A673 (cell line): ENCODE measurements at regions not wholly inside any gene's neighbourhood (a gene's known extent, or its start where the extent isn't known, plus 50 kb on each side); places are given as distances from the start of the nearest gene placed in this dataset.
A peak's percentile ranks its signal among the peaks of the same experiment; 100 is the strongest.

Experiments
- BruUV-seq: library from RNA; stranded (reverse); fragments of 400-500 nt; replicated peaks from 2 replicates; lab custom pipeline; 2021; lab: Mats Ljungman, UMichigan
- CTCF ChIA-PET: fragments of 300-600 bp; sonication (Branson Sonifier 250); formaldehyde crosslinking; loops from one replicate; lab custom pipeline; 2022; ENCODE audit warnings: antibody characterized with exemption; lab: Charles Lee
- POLR2A ChIA-PET: fragments of 300-600 bp; sonication (Branson Sonifier 250); formaldehyde crosslinking; loops from one replicate; lab custom pipeline; 2022; ENCODE audit warnings: antibody characterized with exemption; ENCODE audit not compliant: low non-redundant PET; lab: Charles Lee
- DNase-seq: peaks from one replicate; pipeline ENCODE4 v3.0.0-alpha.2; 2015; ENCODE audit warnings: low spot score
- H3K27ac ChIP-seq: fragments of 200-600 bp; sonication (generic); 2 replicates; pipeline ENCODE4 v1.5.1; 2016; ENCODE audit warnings: mixed run types, low read depth, mild to moderate bottlenecking, mixed read lengths, antibody characterized with exemption, low read length; ENCODE audit not compliant: poor library complexity, severe bottlenecking
- H3K27me3 ChIP-seq: fragments of 200-600 bp; sonication (generic); replicated peaks from 2 replicates; pipeline ENCODE4 v1.6.1; 2017; ENCODE audit warnings: mixed run types, low read depth, mild to moderate bottlenecking, mixed read lengths, antibody characterized with exemption, low read length; ENCODE audit not compliant: insufficient read depth, poor library complexity
- H3K36me3 ChIP-seq: fragments of 200-600 bp; sonication (generic); 2 replicates; pipeline ENCODE4 v1.6.1; 2016; ENCODE audit warnings: mixed run types, mild to moderate bottlenecking, mixed read lengths, antibody characterized with exemption, low read length; ENCODE audit not compliant: insufficient read depth, poor library complexity, severe bottlenecking
- H3K4me1 ChIP-seq: fragments of 200-600 bp; sonication (generic); 2 replicates; pipeline ENCODE4 v1.6.1; 2017; ENCODE audit warnings: mixed run types, mild to moderate bottlenecking, mixed read lengths, antibody characterized with exemption, low read length; ENCODE audit not compliant: insufficient read depth, poor library complexity, severe bottlenecking
- H3K4me3 ChIP-seq: fragments of 200-600 bp; sonication (generic); 2 replicates; pipeline ENCODE4 v1.5.1; 2016; ENCODE audit warnings: low read depth, mixed run types, mild to moderate bottlenecking, mixed read lengths, low read length; ENCODE audit not compliant: poor library complexity, severe bottlenecking
- H3K9me3 ChIP-seq: fragments of 200-600 bp; sonication (generic); 2 replicates; pipeline ENCODE4 v1.6.1; 2016; ENCODE audit warnings: mixed run types, low read depth, mild to moderate bottlenecking, mixed read lengths, antibody characterized with exemption, low read length; ENCODE audit not compliant: poor library complexity, severe bottlenecking
- EZH2 ChIP-seq: fragments of 200-600 bp; sonication (generic); IDR thresholded peaks from 2 replicates; pipeline ENCODE4 v1.6.1; 2017; ENCODE audit warnings: borderline replicate concordance, low read depth, mild to moderate bottlenecking, mixed read lengths, antibody characterized with exemption, low read length; ENCODE audit not compliant: poor library complexity, severe bottlenecking
- intact Hi-C: fragments of 100-400 bp; cut with micrococcal nuclease; formaldehyde crosslinking; loops from one replicate; pipeline ENCODE4 v1.10.0; 2022; ENCODE audit not compliant: unreplicated experiment
- TF ChIP-seq, protein P1 (sequence below): fragments of 300-800, 200-600 bp; sonication (generic); conservative IDR thresholded peaks from 2 replicates; pipeline ENCODE4 v1.5.1; 2017; ENCODE audit warnings: low read depth, mild to moderate bottlenecking, antibody characterized with exemption, low read length, moderate library complexity, mixed read lengths

- intact Hi-C loops, result no loop called here
- H3K27me3 ChIP-seq, result no peaks in the 10 kb centered on the region
- TF ChIP-seq, protein P1, sequence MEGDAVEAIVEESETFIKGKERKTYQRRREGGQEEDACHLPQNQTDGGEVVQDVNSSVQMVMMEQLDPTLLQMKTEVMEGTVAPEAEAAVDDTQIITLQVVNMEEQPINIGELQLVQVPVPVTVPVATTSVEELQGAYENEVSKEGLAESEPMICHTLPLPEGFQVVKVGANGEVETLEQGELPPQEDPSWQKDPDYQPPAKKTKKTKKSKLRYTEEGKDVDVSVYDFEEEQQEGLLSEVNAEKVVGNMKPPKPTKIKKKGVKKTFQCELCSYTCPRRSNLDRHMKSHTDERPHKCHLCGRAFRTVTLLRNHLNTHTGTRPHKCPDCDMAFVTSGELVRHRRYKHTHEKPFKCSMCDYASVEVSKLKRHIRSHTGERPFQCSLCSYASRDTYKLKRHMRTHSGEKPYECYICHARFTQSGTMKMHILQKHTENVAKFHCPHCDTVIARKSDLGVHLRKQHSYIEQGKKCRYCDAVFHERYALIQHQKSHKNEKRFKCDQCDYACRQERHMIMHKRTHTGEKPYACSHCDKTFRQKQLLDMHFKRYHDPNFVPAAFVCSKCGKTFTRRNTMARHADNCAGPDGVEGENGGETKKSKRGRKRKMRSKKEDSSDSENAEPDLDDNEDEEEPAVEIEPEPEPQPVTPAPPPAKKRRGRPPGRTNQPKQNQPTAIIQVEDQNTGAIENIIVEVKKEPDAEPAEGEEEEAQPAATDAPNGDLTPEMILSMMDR, result 0 out of 2 replicates have a peak, but pooled peaks have one; percentile 9
- TF ChIP-seq EZH2, result no peak
- no peaks in the 10 kb centered on the region for H3K4me1 ChIP-seq
- peaks cover 4% of the 10 kb centered on the region for H3K9me3 ChIP-seq
- ChIA-PET POLR2A (no interaction called here), CTCF (no interaction called here)
- DNase-seq, result peak; percentile 12
- H3K36me3 ChIP-seq, result no peaks in the 10 kb centered on the region
- H3K4me3 ChIP-seq, result no peak overlapping the region
- no TSS peak for BruUV-seq
- H3K27ac ChIP-seq, result no peak overlapping the region
Observed at GRCh38 chr3:159929171-159930141, 59.2 kb upstream of the IL12A start.

DNA sequence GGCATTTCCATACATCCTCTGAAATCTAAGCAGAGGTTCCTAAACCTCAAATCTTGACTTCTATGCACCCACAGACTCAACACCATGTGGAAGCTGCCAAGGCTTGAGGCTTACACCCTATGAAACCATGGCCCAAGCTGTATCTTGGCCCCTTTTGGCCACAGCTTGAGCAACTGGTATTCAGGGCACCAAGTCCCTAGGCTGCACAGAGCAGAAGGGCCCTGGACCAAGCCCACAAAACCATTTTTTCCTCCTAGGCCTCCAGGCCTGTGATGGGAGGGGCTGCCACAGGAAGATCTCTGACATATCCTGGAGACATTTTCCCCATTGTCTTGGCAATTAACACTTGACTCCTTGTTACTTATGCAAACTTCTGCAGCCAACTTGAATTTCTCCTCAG is 54.4 kb upstream of the IL12A start:
- peaks cover 4% of the 10 kb centered on the region for H3K9me3 ChIP-seq
- CTCF ChIA-PET, result no interaction called here
- BruUV-seq, result no TSS peak

DNA sequence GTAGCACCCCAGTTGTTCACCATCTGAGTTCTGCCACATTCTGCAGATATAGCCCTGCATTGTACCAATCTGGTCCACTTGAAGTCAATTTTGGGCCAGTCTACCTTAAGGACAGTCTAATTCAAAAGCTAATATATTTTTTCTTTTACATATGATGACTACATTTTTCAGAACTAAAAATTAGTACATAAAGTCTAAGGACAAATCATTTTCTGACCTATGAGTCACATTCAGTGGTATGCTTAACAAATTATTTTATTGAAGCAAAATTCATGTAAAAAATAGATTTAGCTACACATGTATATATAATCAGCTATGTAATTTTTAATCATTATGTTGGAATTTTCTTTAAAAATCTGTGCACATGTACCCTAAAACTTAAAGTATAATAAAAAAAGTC is 52.1 kb upstream of the IL12A start:
- no peaks in the 10 kb centered on the region for H3K36me3 ChIP-seq
- no peak for DNase-seq
- no peaks in the 10 kb centered on the region for H3K27me3 ChIP-seq
- POLR2A ChIA-PET, result no interaction called here
- H3K4me1 ChIP-seq, result no peaks in the 10 kb centered on the region
- H3K9me3 ChIP-seq, result peaks cover 4% of the 10 kb centered on the region
- H3K4me3 ChIP-seq, result no peak overlapping the region
- no peak overlapping the region for H3K27ac ChIP-seq
- BruUV-seq, result no TSS peak
- CTCF ChIA-PET, result no interaction called here
- intact Hi-C loops, result no loop called here
- TF ChIP-seq, protein P1, result no peak
- TF ChIP-seq EZH2, result no peak

More for the DNA sequence above, 54.4 kb upstream of the IL12A start:
- TF ChIP-seq, protein P1, result no peak
- no peak for TF ChIP-seq EZH2
- Histone ChIP-seq H3K4me3 (no peak overlapping the region), H3K4me1 (no peaks in the 10 kb centered on the region), H3K36me3 (no peaks in the 10 kb centered on the region), H3K27ac (no peak overlapping the region), H3K27me3 (no peaks in the 10 kb centered on the region)
- DNase-seq, result no peak
- POLR2A ChIA-PET, result no interaction called here
- intact Hi-C loops, result no loop called here
